ENCODE measurements at regions not wholly inside any gene's neighbourhood (a gene's known extent, or its start where the extent isn't known, plus 50 kb on each side); places are given as distances from the start of the nearest gene placed in this dataset.

GRCh38 chr4:140219567-140219966, 65.6 kb upstream of the MAML3 start:
- TF ChIP-seq POLR2A (IDR thresholded peaks at IDR 0.05; ENCODE audit: low read depth, low read length) (no peak), POLR2AphosphoS5 (IDR thresholded peaks at IDR 0.05; ENCODE audit: low read depth, low read length) (no peak), POU2F2 (IDR thresholded peaks at IDR 0.05; ENCODE audit: low read depth, low read length) (no peak), TAF1 (IDR thresholded peaks at IDR 0.05; ENCODE audit: low read depth, low read length) (no peak), SPI1 (IDR thresholded peaks at IDR 0.05; ENCODE audit: low read depth, low read length) (no peak), PAX5 (IDR thresholded peaks at IDR 0.05; ENCODE audit: insufficient read depth, low read length, severe bottlenecking) (no peak)

All from GM12891 (cell line).